ENCODE measurements at regions not wholly inside any gene's neighbourhood (a gene's known extent, or its start where the extent isn't known, plus 50 kb on each side); places are given as distances from the start of the nearest gene placed in this dataset.
A peak's percentile ranks its signal among the peaks of the same experiment; 100 is the strongest.

- H3K9me3 Mint-ChIP-seq (ENCODE audit: unreplicated experiment): peaks cover 9% of the 10 kb centered on the region
- ChIA-PET CTCF (no interaction called here), POLR2A (no interaction called here)
- peaks cover 7% of the 10 kb centered on the region for H3K4me1 Mint-ChIP-seq (ENCODE audit: low read depth, unreplicated experiment)
- no peak overlapping the region for H3K27ac Mint-ChIP-seq (ENCODE audit: unreplicated experiment)
- peaks cover 10% of the 10 kb centered on the region for H3K4me1 ChIP-seq
- H3K9me3 ChIP-seq: no peaks in the 10 kb centered on the region
- no TSS peak for BruUV-seq (replicated peaks)
- intact Hi-C loops (cut with micrococcal nuclease; ENCODE audit: unreplicated experiment): no loop called here
- DNase-seq: no peak
- TF ChIP-seq CTCF (IDR thresholded peaks at IDR 0.05; ENCODE audit: insufficient read depth in 1 of 2, low read depth in 1 of 2, low read length in 1 of 2, severe bottlenecking in 1 of 2, unreplicated experiment in 1 of 2): no peak
- H3K4me3 Mint-ChIP-seq (ENCODE audit: unreplicated experiment): no peak overlapping the region
- no peaks in the 10 kb centered on the region for H3K27me3 ChIP-seq (replicated peaks; ENCODE audit: control insufficient read depth, insufficient read depth, low read length)
- no peak overlapping the region for H3K4me3 ChIP-seq (ENCODE audit: low read depth, low read length)
- H3K36me3 Mint-ChIP-seq (ENCODE audit: insufficient read depth, unreplicated experiment): no peaks in the 10 kb centered on the region
- no peaks in the 10 kb centered on the region for H3K36me3 ChIP-seq (ENCODE audit: control insufficient read depth, insufficient read depth, low read length)
- H3K27me3 Mint-ChIP-seq (ENCODE audit: insufficient read depth, unreplicated experiment): no peaks in the 10 kb centered on the region
These were observed 72.2 kb upstream of the RBPJ start for GRCh38 chr4:26248647-26249046.

- DNase-seq: peak; percentile 69 to 78
- ChIA-PET CTCF (no interaction called here), POLR2A (no interaction called here)
- Mint-ChIP-seq H3K9me3 (ENCODE audit: unreplicated experiment) (no peaks in the 10 kb centered on the region), H3K27ac (ENCODE audit: unreplicated experiment) (no peak overlapping the region), H3K4me1 (ENCODE audit: low read depth, unreplicated experiment) (peaks cover 7% of the 10 kb centered on the region), H3K36me3 (ENCODE audit: insufficient read depth, unreplicated experiment) (no peaks in the 10 kb centered on the region), H3K27me3 (ENCODE audit: insufficient read depth, unreplicated experiment) (peaks cover 3% of the 10 kb centered on the region), H3K4me3 (ENCODE audit: unreplicated experiment) (peak overlapping the region; percentile 25)
- no TSS peak for BruUV-seq (replicated peaks)
- Histone ChIP-seq H3K36me3 (ENCODE audit: control insufficient read depth, insufficient read depth, low read length) (no peaks in the 10 kb centered on the region), H3K4me3 (ENCODE audit: low read depth, low read length) (no peak overlapping the region), H3K9me3 (no peaks in the 10 kb centered on the region), H3K4me1 (peaks cover 10% of the 10 kb centered on the region), H3K27me3 (replicated peaks; ENCODE audit: control insufficient read depth, insufficient read depth, low read length) (no peaks in the 10 kb centered on the region)
- intact Hi-C loops (cut with micrococcal nuclease; ENCODE audit: unreplicated experiment): loop anchor here (1.0 kb wide), 1 partner anchor 67 kb away; no protein-coding TSS in a partner anchor
- TF ChIP-seq CTCF (IDR thresholded peaks at IDR 0.05; ENCODE audit: insufficient read depth in 1 of 2, low read depth in 1 of 2, low read length in 1 of 2, severe bottlenecking in 1 of 2, unreplicated experiment in 1 of 2): no peak
These were observed 68.3 kb upstream of the RBPJ start for GRCh38 chr4:26252349-26253025.

GRCh38 chr4:26253968-26254367 is 66.8 kb upstream of the RBPJ start:
- Mint-ChIP-seq H3K27me3 (ENCODE audit: insufficient read depth, unreplicated experiment) (peaks cover 9% of the 10 kb centered on the region), H3K27ac (ENCODE audit: unreplicated experiment) (no peak overlapping the region), H3K36me3 (ENCODE audit: insufficient read depth, unreplicated experiment) (no peaks in the 10 kb centered on the region), H3K4me1 (ENCODE audit: low read depth, unreplicated experiment) (peaks cover 7% of the 10 kb centered on the region), H3K4me3 (ENCODE audit: unreplicated experiment) (no peak overlapping the region), H3K9me3 (ENCODE audit: unreplicated experiment) (no peaks in the 10 kb centered on the region)
- Histone ChIP-seq H3K27me3 (replicated peaks; ENCODE audit: control insufficient read depth, insufficient read depth, low read length) (no peaks in the 10 kb centered on the region), H3K4me3 (ENCODE audit: low read depth, low read length) (no peak overlapping the region), H3K36me3 (ENCODE audit: control insufficient read depth, insufficient read depth, low read length) (no peaks in the 10 kb centered on the region), H3K4me1 (peaks cover 10% of the 10 kb centered on the region), H3K9me3 (no peaks in the 10 kb centered on the region)
- intact Hi-C loops (cut with micrococcal nuclease; ENCODE audit: unreplicated experiment): no loop called here
- ChIA-PET POLR2A (no interaction called here), CTCF (no interaction called here)
- DNase-seq: no peak
- BruUV-seq (replicated peaks): no TSS peak
- no peak for TF ChIP-seq CTCF (IDR thresholded peaks at IDR 0.05; ENCODE audit: insufficient read depth in 1 of 2, low read depth in 1 of 2, low read length in 1 of 2, severe bottlenecking in 1 of 2, unreplicated experiment in 1 of 2)
